Medulla oblongata (tissue), 1 donor: ENCODE measurements at regions not wholly inside any gene's neighbourhood (a gene's known extent, or its start where the extent isn't known, plus 50 kb on each side); places are given as distances from the start of the nearest gene placed in this dataset.

Source experiments
- DNase-seq: peaks from one replicate; pipeline ENCODE4 v3.0.0-alpha.2; 2015; ENCODE audit errors: extremely low spot score

- no peak for DNase-seq
Measured at GRCh38 chr19:16022251-16022650, 54.0 kb upstream of the TPM4 start.

GRCh38 chr19:16022681-16023080 is 53.6 kb upstream of the TPM4 start:
- no peak for DNase-seq

GRCh38 chr19:16023146-16023915 is 53.0 kb upstream of the TPM4 start:
- DNase-seq: no peak

- DNase-seq: no peak
Measured at GRCh38 chr19:16024266-16025107, 51.8 kb upstream of the TPM4 start.

- DNase-seq: no peak
Measured at GRCh38 chr19:16025108-16026101, 50.9 kb upstream of the TPM4 start.

- DNase-seq: no peak
Measured at GRCh38 chr19:16026131-16026530, 50.2 kb upstream of the TPM4 start.
